ENCODE measurements at regions not wholly inside any gene's neighbourhood (a gene's known extent, or its start where the extent isn't known, plus 50 kb on each side); places are given as distances from the start of the nearest gene placed in this dataset.

GRCh38 chr5:33369485-33370465 is 71.0 kb upstream of the TARS1 start:
- DNase-seq (ENCODE audit: low read depth in 2 of 2) = peak; percentile 63 to 67

GRCh38 chr5:33370466-33370859 is 70.3 kb upstream of the TARS1 start:
- DNase-seq (ENCODE audit: low read depth in 2 of 2) = no peak

GRCh38 chr5:33371660-33372059 is 69.1 kb upstream of the TARS1 start:
- peak; percentile 90 to 94 for DNase-seq (ENCODE audit: low read depth in 2 of 2)

GRCh38 chr5:33372721-33373472 is 67.9 kb upstream of the TARS1 start:
- no peak for DNase-seq (ENCODE audit: low read depth in 2 of 2)

- no peak for DNase-seq (ENCODE audit: low read depth in 2 of 2)
These were observed 64.9 kb upstream of the TARS1 start for GRCh38 chr5:33375900-33376299.

- no peak for DNase-seq (ENCODE audit: low read depth in 2 of 2)
These were observed 61.0 kb upstream of the TARS1 start for GRCh38 chr5:33379757-33380156.

GRCh38 chr5:33381243-33381642 is 59.5 kb upstream of the TARS1 start:
- DNase-seq (ENCODE audit: low read depth in 2 of 2) = no peak

All from fibroblast of skin of left biceps (primary cell).